Nephron progenitor cell (in vitro differentiated cells): ENCODE measurements at regions not wholly inside any gene's neighbourhood (a gene's known extent, or its start where the extent isn't known, plus 50 kb on each side); places are given as distances from the start of the nearest gene placed in this dataset.

Source experiments
- DNase-seq: peaks from one replicate; pipeline ENCODE4 v3.0.0; 2021
- H3K27ac Mint-ChIP-seq: 2 replicates; pipeline ENCODE4 v1.8.0; 2021; ENCODE audit warnings: mild to moderate bottlenecking, moderate library complexity, mixed read lengths
- H3K27me3 Mint-ChIP-seq: 2 replicates; pipeline ENCODE4 v1.8.0; 2021; ENCODE audit warnings: mild to moderate bottlenecking, low read depth, mixed read lengths; ENCODE audit not compliant: poor library complexity
- H3K36me3 Mint-ChIP-seq: 2 replicates; pipeline ENCODE4 v1.8.0; 2021; ENCODE audit warnings: low read depth, mixed read lengths
- H3K4me1 Mint-ChIP-seq: 2 replicates; pipeline ENCODE4 v1.8.0; 2021; ENCODE audit warnings: mixed read lengths
- H3K4me3 Mint-ChIP-seq: 2 replicates; pipeline ENCODE4 v1.8.0; 2021; ENCODE audit warnings: mild to moderate bottlenecking, moderate library complexity, mixed read lengths
- H3K9me3 Mint-ChIP-seq: 2 replicates; pipeline ENCODE4 v1.8.0; 2021; ENCODE audit warnings: mild to moderate bottlenecking, moderate library complexity, mixed read lengths
- CTCF ChIP-seq: fragments of 200-600 bp; sonication (generic); IDR thresholded peaks from 2 replicates; pipeline ENCODE4 v1.5.0; 2021; ENCODE audit warnings: antibody characterized with exemption

GRCh38 chr2:56121995-56122394 lies 61.8 kb upstream of the CCDC85A start:
- no peaks in the 10 kb centered on the region for H3K36me3 Mint-ChIP-seq
- peaks cover 42% of the 10 kb centered on the region for H3K4me1 Mint-ChIP-seq
- H3K4me3 Mint-ChIP-seq = no peak overlapping the region

GRCh38 chr2:56123538-56123937 lies 60.3 kb upstream of the CCDC85A start:
- Mint-ChIP-seq H3K9me3 (peaks cover 5% of the 10 kb centered on the region), H3K36me3 (no peaks in the 10 kb centered on the region)

More at GRCh38 chr2:56121995-56122394, 61.8 kb upstream of the CCDC85A start:
- TF ChIP-seq CTCF = no peak
- H3K27me3 Mint-ChIP-seq = peaks cover 12% of the 10 kb centered on the region
- H3K9me3 Mint-ChIP-seq = peaks cover 5% of the 10 kb centered on the region
- H3K27ac Mint-ChIP-seq = no peak overlapping the region
- DNase-seq = no peak

GRCh38 chr2:56127010-56127409 lies 56.8 kb upstream of the CCDC85A start:
- no peaks in the 10 kb centered on the region for H3K36me3 Mint-ChIP-seq
- no peak for DNase-seq
- H3K9me3 Mint-ChIP-seq = no peaks in the 10 kb centered on the region
- no peak overlapping the region for H3K4me3 Mint-ChIP-seq
- no peak overlapping the region for H3K27ac Mint-ChIP-seq
- TF ChIP-seq CTCF = no peak
- peaks cover 24% of the 10 kb centered on the region for H3K4me1 Mint-ChIP-seq
- peaks cover 11% of the 10 kb centered on the region for H3K27me3 Mint-ChIP-seq

More at GRCh38 chr2:56123538-56123937, 60.3 kb upstream of the CCDC85A start:
- DNase-seq = no peak
- no peak overlapping the region for H3K4me3 Mint-ChIP-seq
- H3K27me3 Mint-ChIP-seq = peaks cover 15% of the 10 kb centered on the region
- H3K27ac Mint-ChIP-seq = no peak overlapping the region
- H3K4me1 Mint-ChIP-seq = peaks cover 40% of the 10 kb centered on the region
- no peak for TF ChIP-seq CTCF

GRCh38 chr2:56127463-56128152 lies 56.2 kb upstream of the CCDC85A start:
- no peak for TF ChIP-seq CTCF

GRCh38 chr2:56128235-56128634 lies 55.6 kb upstream of the CCDC85A start:
- Mint-ChIP-seq H3K4me3 (no peak overlapping the region), H3K36me3 (no peaks in the 10 kb centered on the region), H3K9me3 (no peaks in the 10 kb centered on the region), H3K27ac (no peak overlapping the region), H3K27me3 (peaks cover 9% of the 10 kb centered on the region), H3K4me1 (peaks cover 30% of the 10 kb centered on the region)
- no peak for TF ChIP-seq CTCF
- no peak for DNase-seq

More at GRCh38 chr2:56127463-56128152, 56.2 kb upstream of the CCDC85A start:
- DNase-seq = no peak
- Mint-ChIP-seq H3K27me3 (peaks cover 11% of the 10 kb centered on the region), H3K36me3 (no peaks in the 10 kb centered on the region), H3K27ac (no peak overlapping the region), H3K4me3 (no peak overlapping the region), H3K4me1 (peaks cover 28% of the 10 kb centered on the region), H3K9me3 (no peaks in the 10 kb centered on the region)
